ENCODE measurements at regions not wholly inside any gene's neighbourhood (a gene's known extent, or its start where the extent isn't known, plus 50 kb on each side); places are given as distances from the start of the nearest gene placed in this dataset.

DNA sequence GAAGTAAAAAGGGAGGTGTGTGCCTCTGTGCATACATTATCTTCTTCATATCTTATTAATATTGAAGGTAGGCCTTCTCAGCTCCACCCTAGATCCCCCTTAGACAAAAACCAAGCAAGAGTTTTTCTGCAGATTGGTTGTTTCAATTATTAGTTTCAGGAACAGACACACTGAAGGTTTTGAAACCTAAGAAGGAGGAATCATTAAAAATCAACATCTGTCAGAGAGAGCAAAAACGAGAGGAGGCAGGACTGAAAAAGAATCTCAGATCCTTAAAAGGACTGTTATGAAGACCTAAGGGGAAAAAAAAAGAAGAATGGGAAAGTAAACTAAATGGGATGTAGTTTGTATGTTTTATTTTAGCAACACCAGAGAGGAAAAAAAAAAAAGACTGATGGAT lies 560.8 kb upstream of the JAG1 start:
- no peaks in the 10 kb centered on the region for H3K27me3 ChIP-seq (replicated peaks in 1 of 4; ENCODE audit: control insufficient read depth in 3 of 4, extremely low read depth in 1 of 4, insufficient read depth in 3 of 4, low read length in 3 of 4)
- H3K4me1 ChIP-seq (replicated peaks in 1 of 4; ENCODE audit: control insufficient read depth in 3 of 4, insufficient read depth in 4 of 4, low read length in 3 of 4), result no peaks in the 10 kb centered on the region
- 73% methylated on average over 1 of the region's 1 CpG; no CpG with 5 or more reads in 1 of the 2 experiments for WGBS, 2 experiments (ENCODE audit: extremely low coverage in 1 of 2, insufficient coverage in 1 of 2, insufficient read length in 1 of 2, insufficient replicate concordance in 2 of 2, low coverage in 1 of 2, low lambda C conversion rate in 2 of 2, missing lambda C conversion rate in 1 of 2)
- FAIRE-seq, result no peak
- no peak overlapping the region for H2BK120ac ChIP-seq (replicated peaks; ENCODE audit: low read depth, low read length)
- no peaks in the 10 kb centered on the region for H3K36me3 ChIP-seq (ENCODE audit: control insufficient read depth in 2 of 4, insufficient read depth in 4 of 4, low read length in 3 of 4)
- no peak overlapping the region for H2BK20ac ChIP-seq (ENCODE audit: low read length)
- H3K23me2 ChIP-seq (ENCODE audit: low read depth, low read length), result no peaks in the 10 kb centered on the region
- no peak overlapping the region for H3K4me2 ChIP-seq (ENCODE audit: insufficient read depth in 1 of 2, low read depth in 2 of 2, low read length in 2 of 2)
- no peak overlapping the region for H3K9ac ChIP-seq (replicated peaks in 1 of 4; ENCODE audit: extremely low read depth in 1 of 4, low read depth in 3 of 4, low read length in 3 of 4)
- no peak overlapping the region for H3K4ac ChIP-seq (replicated peaks; ENCODE audit: insufficient read length, low read depth, low read length)
- DNase-seq (ENCODE audit: low read depth in 1 of 2, low spot score in 2 of 2), result no peak
- H2AK5ac ChIP-seq (ENCODE audit: low read depth, low read length), result no peak overlapping the region
- TF ChIP-seq JUN (IDR thresholded peaks at IDR 0.05; ENCODE audit: low read depth, low read length) (no peak), HDAC6 (IDR thresholded peaks at IDR 0.05; ENCODE audit: low read depth, low read length) (no peak), SP4 (IDR thresholded peaks at IDR 0.05; ENCODE audit: low read length) (no peak), CHD2 (IDR thresholded peaks at IDR 0.05; ENCODE audit: low read length) (no peak), KDM4A (IDR thresholded peaks at IDR 0.05; ENCODE audit: low read depth, low read length, severe bottlenecking) (no peak)
- TF ChIP-seq, protein P1, sequence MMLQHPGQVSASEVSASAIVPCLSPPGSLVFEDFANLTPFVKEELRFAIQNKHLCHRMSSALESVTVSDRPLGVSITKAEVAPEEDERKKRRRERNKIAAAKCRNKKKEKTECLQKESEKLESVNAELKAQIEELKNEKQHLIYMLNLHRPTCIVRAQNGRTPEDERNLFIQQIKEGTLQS (IDR thresholded peaks at IDR 0.05; ENCODE audit: insufficient read depth, low read depth, low read length), result no peak
- no peak overlapping the region for H4K5ac ChIP-seq (ENCODE audit: insufficient read length, low read depth, low read length)
- H4K20me1 ChIP-seq (replicated peaks in 1 of 2; ENCODE audit: control insufficient read depth in 1 of 2, insufficient read depth in 2 of 2, low read length in 2 of 2), result no peaks in the 10 kb centered on the region
- no peak overlapping the region for H4K8ac ChIP-seq (ENCODE audit: extremely low read depth, insufficient read depth, low read length)
- CTCF ChIA-PET (ENCODE audit: partially characterized antibody), result interaction anchor here (1.5 kb wide), 1 partner anchor 29 kb away, joined by 5 read pairs; no protein-coding TSS in a partner anchor
- no peak overlapping the region for H2BK5ac ChIP-seq (ENCODE audit: low read depth, low read length)
- H2AFZ ChIP-seq (ENCODE audit: low read length), result 0 out of 2 replicates have a peak overlapping the region, but pooled peaks have one; percentile 34
- no peak overlapping the region for H2BK12ac ChIP-seq (ENCODE audit: low read depth, low read length)
- no peak overlapping the region for H3K14ac ChIP-seq (ENCODE audit: insufficient read length)
- H3K79me2 ChIP-seq (ENCODE audit: control insufficient read depth in 1 of 2, insufficient read depth in 2 of 2, low read length in 2 of 2), result no peaks in the 10 kb centered on the region
- H3K4me3 ChIP-seq (ENCODE audit: extremely low read depth in 1 of 4, insufficient read depth in 2 of 4, low read depth in 3 of 4, low read length in 4 of 4), result no peak overlapping the region
- POLR2A ChIA-PET (ENCODE audit: partially characterized antibody), result no interaction called here
- H3K9me3 ChIP-seq (ENCODE audit: insufficient read depth in 2 of 2, low read depth in 1 of 2, low read length in 1 of 2), result no peaks in the 10 kb centered on the region
- no peak overlapping the region for H3K18ac ChIP-seq (ENCODE audit: extremely low read depth, low read length)
- no peak overlapping the region for H3K56ac ChIP-seq (replicated peaks; ENCODE audit: insufficient read length, low read depth, low read length)
- no peak overlapping the region for H3K23ac ChIP-seq (ENCODE audit: insufficient read length)
- no peak overlapping the region for H2BK15ac ChIP-seq (ENCODE audit: low read length)
- no peak overlapping the region for H4K91ac ChIP-seq (replicated peaks; ENCODE audit: insufficient read length, low read length)
- no peak overlapping the region for H3K27ac ChIP-seq (ENCODE audit: low read depth, low read length)
- H3K79me1 ChIP-seq (ENCODE audit: low read depth, low read length), result no peaks in the 10 kb centered on the region

Measured in H1 (cell line).